ENCODE measurements at regions not wholly inside any gene's neighbourhood (a gene's known extent, or its start where the extent isn't known, plus 50 kb on each side); places are given as distances from the start of the nearest gene placed in this dataset.

GRCh38 chr15:95027981-95028380, 796.6 kb downstream of the MCTP2 start:
- peaks cover 2% of the 10 kb centered on the region; the same call in 1 of the 3 replicates for H3K36me3 Mint-ChIP-seq (ENCODE audit: low read depth)
- H3K4me1 Mint-ChIP-seq, result no peaks in the 10 kb centered on the region
- TF ChIP-seq EZH2phosphoT487 (IDR thresholded peaks at IDR 0.05; ENCODE audit: unreplicated experiment), result no peak
- no peak for TF ChIP-seq ZNF331 (CRISPR knock-in tag; IDR thresholded peaks at IDR 0.05; ENCODE audit: low read depth)
- no peak for TF ChIP-seq NANOG (IDR thresholded peaks at IDR 0.05; ENCODE audit: borderline replicate concordance)
- no peak for TF ChIP-seq EZH2 (IDR thresholded peaks at IDR 0.05; ENCODE audit: low read depth, unreplicated experiment)
- TF ChIP-seq STAT1 (IDR thresholded peaks at IDR 0.05; ENCODE audit: unreplicated experiment), result no peak
- TF ChIP-seq POLR2AphosphoS5 (IDR thresholded peaks at IDR 0.05; ENCODE audit: low read depth), result no peak
- no peak for TF ChIP-seq ZNF462 (CRISPR knock-in tag; IDR thresholded peaks at IDR 0.05)
- TF ChIP-seq CREB1 (CRISPR knock-in tag; IDR thresholded peaks at IDR 0.05; ENCODE audit: low read depth), result no peak
- no peak for TF ChIP-seq CTCF (conservative IDR thresholded peaks at IDR 0.05; ENCODE audit: low read depth in 2 of 2)
- no peak for TF ChIP-seq ETS1 (IDR thresholded peaks at IDR 0.05)
- TF ChIP-seq JUNB (IDR thresholded peaks at IDR 0.05; ENCODE audit: unreplicated experiment), result no peak
- TF ChIP-seq ZNF114 (CRISPR knock-in tag; IDR thresholded peaks at IDR 0.05), result no peak
- no peak for TF ChIP-seq REST (IDR thresholded peaks at IDR 0.05; ENCODE audit: unreplicated experiment)
- H3K9me2 ChIP-seq (ENCODE audit: insufficient read depth), result no peaks in the 10 kb centered on the region
- H3K79me2 ChIP-seq (replicated peaks; ENCODE audit: insufficient read depth), result no peaks in the 10 kb centered on the region
- H3K27ac Mint-ChIP-seq, result no peak overlapping the region
- H3F3A ChIP-seq (replicated peaks; ENCODE audit: low read depth), result no peaks in the 10 kb centered on the region
- H3K4me1 ChIP-seq (ENCODE audit: insufficient read depth), result no peaks in the 10 kb centered on the region
- no peaks in the 10 kb centered on the region for H3K36me3 ChIP-seq (ENCODE audit: insufficient read depth)
- ATAC-seq (no peak), DNase-seq (ENCODE audit: low spot score) (no peak)
- H2AFZ ChIP-seq, result no peak overlapping the region
- no peak overlapping the region for H3K27ac ChIP-seq (ENCODE audit: low read depth)
- H3K27me3 ChIP-seq (ENCODE audit: insufficient read depth), result no peaks in the 10 kb centered on the region
- H3K9me3 Mint-ChIP-seq, result no peaks in the 10 kb centered on the region
- peaks cover 3% of the 10 kb centered on the region for H3K27me3 Mint-ChIP-seq (ENCODE audit: insufficient read depth, low read depth, poor library complexity)
- H3K4me3 Mint-ChIP-seq, result no peak overlapping the region
- H3K4me3 ChIP-seq, result no peak overlapping the region
- no peaks in the 10 kb centered on the region for H4K20me1 ChIP-seq (replicated peaks; ENCODE audit: insufficient read depth)
- H3K4me2 ChIP-seq, result no peak overlapping the region
